Peyer's patch (tissue), 4 donors: ENCODE measurements at regions not wholly inside any gene's neighbourhood (a gene's known extent, or its start where the extent isn't known, plus 50 kb on each side); places are given as distances from the start of the nearest gene placed in this dataset.

ENCODE experiments used
- CTCF ChIP-seq, 6 experiments: fragments of 450-650 bp in 4 of 6; fragments of 200-600 bp in 2 of 6; sonication (generic) in 1 of 6; IDR thresholded peaks; one replicate each; pipeline ENCODE4 v1.5.1; 2017 to 2019; ENCODE audit warnings: antibody characterized with exemption in 6 of 6, mild to moderate bottlenecking in 3 of 6, moderate library complexity in 1 of 6
- POLR2A ChIP-seq, 2 donors: fragments of 450-650 bp; IDR thresholded peaks; one replicate each; pipeline ENCODE4 v1.5.1; 2017; ENCODE audit warnings: antibody characterized with exemption in 2 of 2, mild to moderate bottlenecking in 2 of 2, moderate library complexity in 2 of 2

- no peak for TF ChIP-seq CTCF (IDR thresholded peaks at IDR 0.05)
- TF ChIP-seq POLR2A (IDR thresholded peaks at IDR 0.05): no peak
Measured at GRCh38 chr6:170230520-170231292, 60.2 kb downstream of the DLL1 start.
